Activated T-cell treated with anti-CD3 and anti-CD28 coated beads, Interleukin-2, amount 50 U/mL, for 72 hours (primary cell): ENCODE measurements at regions not wholly inside any gene's neighbourhood (a gene's known extent, or its start where the extent isn't known, plus 50 kb on each side); places are given as distances from the start of the nearest gene placed in this dataset.
A peak's percentile ranks its signal among the peaks of the same experiment; 100 is the strongest.

Source experiments
- ATAC-seq, 2 donors: fragments of 150-1000 bp; cut with Tn5 transposase; replicated peaks in 1 of 2; 2 replicates each; pipeline ENCODE4 v1.10.0; 2021; ENCODE audit warnings: moderate library complexity in 2 of 2, mild to moderate bottlenecking in 1 of 2
- DNase-seq, 2 donors: peaks; one replicate each; pipeline ENCODE4 v3.0.0; 2021 to 2022; ENCODE audit warnings: mixed read lengths in 1 of 2
- H3K27ac Mint-ChIP-seq: one replicate; pipeline ENCODE4 v1.8.0; 2022; ENCODE audit warnings: mild to moderate bottlenecking, moderate library complexity, mixed read lengths
- H3K27me3 Mint-ChIP-seq: one replicate; pipeline ENCODE4 v1.8.0; 2022; ENCODE audit warnings: low read depth, mixed read lengths
- H3K36me3 Mint-ChIP-seq, 2 donors: one replicate each; pipeline ENCODE4 v1.8.0; 2022; ENCODE audit warnings: mixed read lengths in 2 of 2, mild to moderate bottlenecking in 1 of 2; ENCODE audit not compliant: insufficient read depth in 2 of 2
- H3K4me1 Mint-ChIP-seq: one replicate; pipeline ENCODE4 v1.8.0; 2022; ENCODE audit warnings: low read depth, mixed read lengths
- H3K4me3 Mint-ChIP-seq, 2 donors: one replicate each; pipeline ENCODE4 v1.8.0; 2022; ENCODE audit warnings: mild to moderate bottlenecking in 2 of 2, mixed read lengths in 2 of 2, moderate library complexity in 2 of 2
- H3K9me3 Mint-ChIP-seq, 2 donors: one replicate each; pipeline ENCODE4 v1.8.0; 2022; ENCODE audit warnings: mixed read lengths in 2 of 2

DNA sequence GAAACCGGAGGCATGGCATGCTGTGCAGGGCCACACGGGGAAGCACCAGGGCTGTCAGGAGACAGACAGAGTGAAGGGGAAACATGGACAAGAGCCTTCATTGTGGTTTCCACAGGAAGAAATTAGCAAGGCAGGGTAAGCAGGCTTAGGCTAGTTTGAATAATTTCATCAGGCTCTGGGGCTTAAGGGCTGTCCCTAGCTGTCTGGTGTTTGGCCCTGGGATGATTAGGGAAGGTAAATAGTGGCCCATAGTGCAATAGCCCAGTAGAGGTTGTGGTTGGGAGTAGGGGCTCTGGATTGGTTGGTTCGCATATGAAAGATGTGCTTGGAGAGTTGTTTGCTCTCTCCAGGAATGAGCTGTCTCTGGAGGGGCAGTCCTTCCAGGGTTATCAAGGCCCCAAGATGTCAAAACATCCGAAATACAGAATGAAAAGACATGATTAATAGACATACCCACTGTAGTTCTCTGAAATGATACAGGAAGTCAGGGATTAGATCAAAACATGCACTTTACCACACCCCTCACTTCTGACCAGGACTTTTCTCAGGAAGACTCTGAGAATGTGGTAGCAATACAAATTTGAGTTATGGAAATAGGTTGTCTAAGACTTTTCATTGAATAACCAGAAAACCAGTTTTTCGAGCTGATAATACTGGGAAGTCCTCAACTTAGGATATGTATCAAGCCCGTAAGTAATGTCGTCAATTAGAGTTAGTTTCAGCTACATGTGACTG, 224.9 kb upstream of the NFE2L3 start:
- peaks cover 23% of the 10 kb centered on the region for H3K27me3 Mint-ChIP-seq
- ATAC-seq (no peak), DNase-seq (no peak)
- no peak overlapping the region for H3K4me3 Mint-ChIP-seq
- no peak overlapping the region for H3K27ac Mint-ChIP-seq
- no peaks in the 10 kb centered on the region for H3K36me3 Mint-ChIP-seq
- H3K4me1 Mint-ChIP-seq: no peaks in the 10 kb centered on the region
- peaks cover 2 to 6% of the 10 kb centered on the region in 2 donors for H3K9me3 Mint-ChIP-seq

DNA sequence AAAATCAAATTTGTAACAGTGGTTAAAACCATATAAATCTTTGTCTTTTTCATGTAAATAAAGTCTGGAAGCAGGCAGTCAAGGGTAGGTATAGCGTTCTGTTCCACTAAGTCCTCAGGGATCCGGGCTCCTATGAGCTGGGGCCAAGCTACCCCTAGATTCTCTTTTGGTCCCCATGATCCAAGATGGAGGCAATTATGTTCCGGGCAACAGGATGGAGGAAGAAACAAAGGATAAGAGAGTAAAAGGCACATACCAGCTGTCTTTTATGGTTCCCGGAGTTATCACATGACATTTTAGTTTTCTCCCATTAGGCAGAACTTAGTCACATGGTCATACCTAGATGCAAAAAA, 224.4 kb upstream of the NFE2L3 start:
- peaks cover 18% of the 10 kb centered on the region for H3K27me3 Mint-ChIP-seq
- H3K9me3 Mint-ChIP-seq: peaks cover 2 to 9% of the 10 kb centered on the region in 2 donors
- DNase-seq (no peak), ATAC-seq (no peak)
- no peaks in the 10 kb centered on the region for H3K4me1 Mint-ChIP-seq
- H3K27ac Mint-ChIP-seq: no peak overlapping the region
- H3K4me3 Mint-ChIP-seq: no peak overlapping the region
- H3K36me3 Mint-ChIP-seq: no peaks in the 10 kb centered on the region

DNA sequence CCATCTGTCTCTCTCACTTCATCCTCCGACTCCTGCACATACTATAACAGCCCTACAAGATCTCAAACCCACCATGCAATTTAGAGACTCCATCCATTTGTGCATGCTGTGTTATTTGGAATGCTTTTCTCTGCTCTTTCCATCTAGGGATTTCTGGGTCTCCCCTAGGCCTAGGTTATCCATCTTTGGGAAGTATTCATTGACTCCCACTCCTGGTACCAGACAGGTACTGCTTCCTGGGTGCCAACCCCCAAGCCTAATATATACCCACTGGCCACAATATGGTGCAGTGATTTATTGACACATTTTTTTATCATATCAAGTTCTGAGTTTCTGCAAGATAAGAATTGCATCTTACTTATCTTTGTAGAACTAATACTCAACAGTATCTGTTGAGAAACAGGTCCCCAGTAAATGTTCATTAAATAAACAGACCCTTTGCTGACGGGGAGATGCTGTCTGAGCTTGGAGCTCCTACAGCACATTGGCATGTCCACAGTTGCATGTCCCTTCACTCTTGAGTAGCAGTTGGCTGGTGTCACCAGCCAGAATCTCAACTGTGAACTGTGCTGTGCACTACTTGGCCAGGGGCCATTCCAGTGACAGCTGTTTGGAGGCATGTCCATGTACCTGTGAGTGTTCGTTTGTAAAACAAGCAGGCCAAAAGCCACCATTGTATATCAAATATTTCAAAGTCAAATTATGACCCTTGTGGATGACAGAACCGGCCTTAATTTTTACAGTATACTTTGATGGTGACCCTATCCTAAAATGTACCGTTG, 223.3 kb upstream of the NFE2L3 start:
- Mint-ChIP-seq H3K4me1 (no peaks in the 10 kb centered on the region), H3K36me3 (peaks cover 7% of the 10 kb centered on the region in 2 donors), H3K27ac (no peak overlapping the region), H3K27me3 (peaks cover 8% of the 10 kb centered on the region), H3K9me3 (peaks cover 12 to 13% of the 10 kb centered on the region in 2 donors), H3K4me3 (no peak overlapping the region)
- ATAC-seq (no peak), DNase-seq (no peak)

DNA sequence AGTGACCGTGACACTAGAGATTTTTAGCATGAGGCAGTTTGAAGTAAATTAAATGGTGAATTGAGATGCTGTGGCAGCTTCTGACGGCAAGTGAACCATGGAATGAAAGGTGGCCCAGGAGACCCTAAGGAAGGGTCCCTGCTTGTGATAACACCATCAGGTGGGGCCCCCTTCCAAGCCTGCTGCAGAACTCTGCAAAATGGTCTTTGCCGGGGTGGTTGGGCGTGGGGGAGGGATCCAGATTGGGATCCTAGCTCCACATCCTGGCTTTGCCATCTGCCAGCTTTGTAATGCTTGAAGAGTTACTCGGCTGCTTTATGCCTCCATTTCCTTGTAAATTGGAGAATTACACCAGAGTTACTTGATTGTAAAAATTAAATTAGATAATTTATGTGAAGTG, 222.6 kb upstream of the NFE2L3 start:
- Mint-ChIP-seq H3K4me1 (no peaks in the 10 kb centered on the region), H3K4me3 (no peak overlapping the region), H3K27ac (no peak overlapping the region), H3K27me3 (peaks cover 11% of the 10 kb centered on the region), H3K9me3 (peaks cover 15 to 17% of the 10 kb centered on the region in 2 donors), H3K36me3 (peaks cover 9 to 12% of the 10 kb centered on the region in 2 donors)
- no peak for DNase-seq
- ATAC-seq: no peak

DNA sequence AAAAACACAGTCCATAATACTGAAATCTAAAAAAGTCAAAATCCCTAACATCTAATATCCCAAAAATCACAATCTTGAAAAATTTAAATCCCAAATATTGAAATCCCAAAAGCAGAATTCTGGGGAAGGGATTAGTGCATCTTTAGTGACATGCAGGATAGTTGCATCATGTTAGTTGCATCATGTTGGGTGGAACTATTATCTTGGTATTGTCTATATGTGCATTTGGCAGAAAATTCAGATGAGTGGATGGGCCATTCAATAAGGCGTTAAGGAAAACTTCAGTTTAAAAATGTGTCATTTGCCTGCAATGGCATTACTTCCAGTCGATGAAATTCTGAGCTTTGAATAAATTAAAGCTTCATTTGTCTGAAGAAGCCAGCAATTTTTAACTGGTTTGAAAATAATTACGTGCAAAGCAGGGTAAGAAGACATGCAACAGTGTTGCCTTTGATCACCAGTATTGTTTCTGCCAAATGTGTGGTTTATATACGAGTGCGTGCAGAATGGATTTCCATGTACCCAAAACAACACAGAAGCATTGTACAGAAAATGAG, 221.4 kb upstream of the NFE2L3 start:
- Mint-ChIP-seq H3K36me3 (peaks cover 11 to 14% of the 10 kb centered on the region in 2 donors), H3K27me3 (peaks cover 22% of the 10 kb centered on the region), H3K27ac (no peak overlapping the region), H3K4me1 (no peaks in the 10 kb centered on the region), H3K4me3 (no peak overlapping the region), H3K9me3 (peaks cover 17 to 24% of the 10 kb centered on the region in 2 donors)
- DNase-seq (no peak), ATAC-seq (no peak)

DNA sequence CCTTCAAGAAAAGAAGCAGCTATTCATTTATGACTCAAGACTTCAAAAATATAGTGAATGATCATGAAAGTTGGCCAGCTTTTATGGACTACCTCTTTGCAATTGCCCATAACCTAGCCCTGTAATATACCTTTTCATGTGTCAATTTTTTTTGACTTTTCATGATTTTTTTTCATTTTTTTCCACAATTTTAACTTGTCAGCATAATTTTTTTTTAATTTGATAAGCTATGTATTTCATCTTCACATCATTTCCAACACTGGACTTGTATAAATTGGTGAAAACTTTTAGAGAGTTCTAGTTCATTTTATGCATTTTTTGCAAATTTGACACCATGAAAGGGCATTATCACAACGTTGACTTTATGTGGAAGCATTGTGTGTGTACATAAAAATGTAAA, 220.8 kb upstream of the NFE2L3 start:
- H3K27ac Mint-ChIP-seq: no peak overlapping the region
- H3K4me3 Mint-ChIP-seq: no peak overlapping the region
- no peak for ATAC-seq
- peaks cover 19 to 26% of the 10 kb centered on the region in 2 donors for H3K9me3 Mint-ChIP-seq
- no peaks in the 10 kb centered on the region for H3K4me1 Mint-ChIP-seq
- peaks cover 28% of the 10 kb centered on the region for H3K27me3 Mint-ChIP-seq
- DNase-seq: no peak
- H3K36me3 Mint-ChIP-seq: peaks cover 12 to 14% of the 10 kb centered on the region in 2 donors

DNA sequence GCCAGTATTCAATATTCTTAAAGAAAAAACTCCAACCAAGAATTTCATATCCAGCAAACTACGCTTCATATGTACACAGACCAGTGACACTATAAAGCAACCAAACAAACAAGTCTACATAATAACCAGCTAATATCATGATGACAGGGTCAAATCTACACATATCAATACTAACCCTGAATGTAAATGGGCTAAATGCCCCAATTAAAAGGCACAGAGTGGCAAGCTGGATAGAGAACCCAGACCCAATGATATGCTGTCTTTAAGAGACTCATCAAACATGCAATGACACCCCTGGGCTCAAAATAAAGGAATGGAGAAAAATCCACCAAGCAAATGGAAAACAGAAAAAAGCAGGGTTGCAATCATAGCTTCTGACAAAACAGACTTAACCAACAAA, 218.1 kb upstream of the NFE2L3 start:
- H3K36me3 Mint-ChIP-seq: peaks cover 12 to 14% of the 10 kb centered on the region in 2 donors
- no peak for ATAC-seq
- no peak overlapping the region for H3K27ac Mint-ChIP-seq
- peaks cover 13 to 24% of the 10 kb centered on the region in 2 donors for H3K9me3 Mint-ChIP-seq
- H3K4me3 Mint-ChIP-seq: no peak overlapping the region
- H3K27me3 Mint-ChIP-seq: peaks cover 25% of the 10 kb centered on the region
- H3K4me1 Mint-ChIP-seq: no peaks in the 10 kb centered on the region
- no peak for DNase-seq

DNA sequence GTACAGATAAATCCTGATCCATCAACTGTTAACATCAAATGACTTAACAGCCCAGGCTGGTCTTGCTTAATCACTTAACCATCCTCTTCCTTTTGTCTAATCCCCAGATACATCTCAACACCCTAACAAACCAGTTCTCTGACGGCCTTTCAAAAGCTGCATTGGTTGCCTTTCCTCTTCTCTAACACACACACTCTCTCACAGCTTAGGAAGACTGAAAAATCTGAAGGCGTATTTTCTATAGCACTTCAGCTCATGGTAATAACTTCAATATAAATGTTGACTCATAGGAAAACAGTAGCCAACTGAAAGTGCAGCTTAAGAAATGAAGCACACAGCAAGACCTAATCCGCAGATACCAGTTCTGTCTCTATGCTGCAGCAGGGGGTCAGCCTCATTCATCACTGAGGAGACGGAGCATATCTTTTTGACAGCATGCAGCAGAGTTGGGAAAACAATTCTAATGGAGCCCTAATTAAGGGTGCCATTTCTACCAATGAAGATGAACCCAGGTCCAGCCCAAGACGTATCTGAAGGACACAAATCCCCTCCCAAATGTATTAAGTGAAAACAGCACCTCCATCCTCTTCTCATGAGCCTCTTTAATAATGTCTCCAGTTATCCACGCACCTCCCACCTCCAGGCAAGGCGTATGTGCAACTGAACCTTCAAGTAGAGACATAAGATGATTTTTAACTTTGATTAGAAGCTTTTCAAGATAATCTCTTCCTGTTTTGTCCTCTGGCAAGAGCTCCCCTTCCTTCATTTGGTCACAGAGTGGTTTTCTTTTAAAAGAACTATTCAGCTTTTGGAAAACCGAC, 211.7 kb upstream of the NFE2L3 start:
- peak overlapping the region; percentile 26 for H3K27ac Mint-ChIP-seq
- H3K4me1 Mint-ChIP-seq: peaks cover 19% of the 10 kb centered on the region
- DNase-seq (no peak), ATAC-seq (peak in 1 of 2 donors; percentile 53)
- peaks cover 28% of the 10 kb centered on the region for H3K27me3 Mint-ChIP-seq
- peaks cover 0 to 2% of the 10 kb centered on the region in 2 donors for H3K36me3 Mint-ChIP-seq
- H3K4me3 Mint-ChIP-seq: peak overlapping the region; percentile 60 to 78
- H3K9me3 Mint-ChIP-seq: peaks cover 2 to 5% of the 10 kb centered on the region in 2 donors

DNA sequence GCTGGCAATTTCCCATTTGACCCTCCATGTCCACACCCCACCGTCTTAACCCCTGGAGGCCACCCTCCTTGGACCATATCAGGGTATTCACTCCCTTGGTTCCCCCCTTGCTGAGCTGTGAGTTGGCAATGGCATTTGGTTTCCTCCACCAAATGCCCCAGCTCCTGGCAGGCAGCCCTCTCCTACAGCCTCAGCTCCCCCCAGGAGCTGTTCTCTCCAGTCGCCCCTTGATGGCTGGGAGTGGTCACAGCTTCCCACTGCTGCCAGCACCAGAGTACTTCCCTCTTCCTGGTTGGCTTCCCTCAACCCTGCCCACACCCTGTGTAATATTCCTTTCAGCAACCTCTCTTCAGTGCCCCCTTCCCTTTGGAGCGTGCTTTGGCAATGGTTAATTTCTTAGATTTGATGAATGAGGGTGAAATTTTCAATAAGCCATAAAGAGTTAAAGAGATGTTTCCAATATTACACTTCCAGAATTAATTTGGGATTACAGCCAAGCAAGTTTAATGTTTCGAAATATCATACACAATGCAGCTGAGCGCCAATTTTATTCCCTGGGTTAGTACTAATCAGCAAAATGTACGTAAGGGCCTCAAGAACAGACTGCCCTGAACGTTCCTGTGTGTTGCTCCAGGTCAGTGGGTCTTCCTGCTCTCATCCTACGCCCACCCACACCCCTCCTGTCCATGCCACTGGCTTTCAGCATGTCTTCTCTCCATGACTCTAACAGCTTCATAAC, 207.1 kb upstream of the NFE2L3 start:
- peaks cover 27% of the 10 kb centered on the region for H3K27me3 Mint-ChIP-seq
- H3K4me1 Mint-ChIP-seq: peaks cover 24% of the 10 kb centered on the region
- no peak for ATAC-seq
- H3K36me3 Mint-ChIP-seq: peaks cover 0 to 2% of the 10 kb centered on the region in 2 donors
- no peak for DNase-seq
- no peak overlapping the region for H3K27ac Mint-ChIP-seq
- no peak overlapping the region for H3K4me3 Mint-ChIP-seq
- H3K9me3 Mint-ChIP-seq: no peaks in the 10 kb centered on the region

DNA sequence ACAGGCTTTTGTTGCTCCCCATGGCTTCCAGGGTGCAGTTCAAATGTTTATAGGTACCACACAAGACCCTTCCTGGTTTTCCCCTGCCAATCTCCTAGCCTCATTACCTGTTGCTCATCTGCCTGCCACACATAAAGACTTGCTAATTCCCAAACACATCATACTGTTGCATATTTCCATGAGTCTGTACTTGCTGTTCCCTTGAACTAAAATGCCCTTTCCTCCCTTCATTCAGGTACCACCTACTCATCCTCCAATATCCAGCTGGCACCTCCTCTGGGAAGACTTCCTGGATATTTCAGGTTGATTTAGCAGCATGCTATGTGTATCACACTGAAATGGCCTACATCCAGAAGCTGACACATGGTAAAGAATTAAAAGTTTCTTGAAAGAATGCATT, 206.4 kb upstream of the NFE2L3 start:
- H3K27me3 Mint-ChIP-seq: peaks cover 20% of the 10 kb centered on the region
- ATAC-seq (no peak), DNase-seq (no peak)
- H3K36me3 Mint-ChIP-seq: peaks cover 0 to 4% of the 10 kb centered on the region in 2 donors
- no peaks in the 10 kb centered on the region for H3K9me3 Mint-ChIP-seq
- H3K4me1 Mint-ChIP-seq: peaks cover 24% of the 10 kb centered on the region
- no peak overlapping the region for H3K4me3 Mint-ChIP-seq
- H3K27ac Mint-ChIP-seq: no peak overlapping the region

DNA sequence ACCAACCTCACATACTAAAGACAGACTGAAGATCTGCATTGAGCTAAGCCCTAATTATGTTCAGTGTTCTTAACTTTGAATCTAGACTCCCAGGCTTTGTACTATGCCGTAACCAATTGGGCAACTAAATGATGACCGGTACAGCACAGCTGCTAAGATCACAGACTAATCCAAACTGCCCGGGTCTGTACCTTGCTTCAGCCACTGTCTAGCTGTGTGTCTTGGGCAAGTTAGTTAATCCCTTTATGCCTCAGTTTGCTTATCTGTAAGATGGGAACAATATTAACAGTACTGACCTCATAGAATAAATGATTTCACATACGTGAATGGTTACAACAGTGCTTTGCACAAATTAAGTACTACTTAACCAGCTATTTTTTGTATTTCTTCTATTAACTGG, 205.8 kb upstream of the NFE2L3 start:
- Mint-ChIP-seq H3K4me3 (no peak overlapping the region), H3K9me3 (no peaks in the 10 kb centered on the region), H3K27ac (no peak overlapping the region), H3K27me3 (peaks cover 18% of the 10 kb centered on the region), H3K4me1 (peaks cover 20% of the 10 kb centered on the region), H3K36me3 (peaks cover 1 to 6% of the 10 kb centered on the region in 2 donors)
- no peak for ATAC-seq
- no peak for DNase-seq
